GM12891 (cell line): ENCODE measurements at regions not wholly inside any gene's neighbourhood (a gene's known extent, or its start where the extent isn't known, plus 50 kb on each side); places are given as distances from the start of the nearest gene placed in this dataset.

Experiments
- DNase-seq: peaks from one replicate; pipeline ENCODE4 v3.0.0; 2011; ENCODE audit warnings: low spot score; ENCODE audit not compliant: insufficient read length
- FAIRE-seq: peaks from 2 replicates; lab custom pipeline; 2011; peaks lifted over from hg19 to GRCh38; lab: Jason Lieb, UNC
- PAX5 ChIP-seq: IDR thresholded peaks from 2 replicates; pipeline ENCODE4 v1.6.1; 2011; ENCODE audit warnings: low read length, moderate library complexity, mild to moderate bottlenecking; ENCODE audit not compliant: insufficient read depth, severe bottlenecking
- POLR2A ChIP-seq: IDR thresholded peaks from 2 replicates; pipeline ENCODE4 v1.6.1; 2011; ENCODE audit warnings: low read depth, low read length, control low read depth
- POLR2AphosphoS5 ChIP-seq: IDR thresholded peaks from 2 replicates; pipeline ENCODE4 v1.6.1; 2011; ENCODE audit warnings: low read depth, low read length, control low read depth
- POU2F2 ChIP-seq: IDR thresholded peaks from 2 replicates; pipeline ENCODE4 v1.6.1; 2011; ENCODE audit warnings: low read depth, mild to moderate bottlenecking, control low read depth, low read length, moderate library complexity
- SPI1 ChIP-seq: IDR thresholded peaks from 2 replicates; pipeline ENCODE4 v1.6.1; 2011; ENCODE audit warnings: low read depth, low read length, control low read depth
- TAF1 ChIP-seq: IDR thresholded peaks from 2 replicates; pipeline ENCODE4 v1.6.1; 2011; ENCODE audit warnings: low read depth, low read length, control low read depth

DNA sequence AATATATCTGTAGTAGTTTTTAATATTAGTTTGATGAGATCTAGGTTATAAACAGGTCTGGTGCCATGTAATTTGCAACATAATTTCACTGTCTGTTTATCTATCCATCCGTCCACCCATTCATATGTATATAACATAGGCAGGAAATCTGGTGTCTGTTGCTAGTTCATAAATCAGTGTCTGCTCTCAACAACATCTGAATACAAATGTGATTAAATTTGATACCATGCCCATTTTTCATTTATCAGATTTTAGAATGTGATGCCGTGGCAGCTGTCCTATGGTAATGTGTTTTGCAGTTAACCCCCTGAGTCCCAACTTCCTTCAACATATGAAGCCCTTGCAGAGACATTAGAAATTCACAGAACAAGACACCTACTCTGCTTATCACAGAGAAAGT, 228.4 kb downstream of the CMPK2 start:
- no peak for TF ChIP-seq POU2F2
- no peak for TF ChIP-seq POLR2AphosphoS5
- no peak for TF ChIP-seq SPI1
- TF ChIP-seq TAF1 = no peak
- TF ChIP-seq POLR2A = no peak
- TF ChIP-seq PAX5 = no peak
- FAIRE-seq (no peak), DNase-seq (no peak)

DNA sequence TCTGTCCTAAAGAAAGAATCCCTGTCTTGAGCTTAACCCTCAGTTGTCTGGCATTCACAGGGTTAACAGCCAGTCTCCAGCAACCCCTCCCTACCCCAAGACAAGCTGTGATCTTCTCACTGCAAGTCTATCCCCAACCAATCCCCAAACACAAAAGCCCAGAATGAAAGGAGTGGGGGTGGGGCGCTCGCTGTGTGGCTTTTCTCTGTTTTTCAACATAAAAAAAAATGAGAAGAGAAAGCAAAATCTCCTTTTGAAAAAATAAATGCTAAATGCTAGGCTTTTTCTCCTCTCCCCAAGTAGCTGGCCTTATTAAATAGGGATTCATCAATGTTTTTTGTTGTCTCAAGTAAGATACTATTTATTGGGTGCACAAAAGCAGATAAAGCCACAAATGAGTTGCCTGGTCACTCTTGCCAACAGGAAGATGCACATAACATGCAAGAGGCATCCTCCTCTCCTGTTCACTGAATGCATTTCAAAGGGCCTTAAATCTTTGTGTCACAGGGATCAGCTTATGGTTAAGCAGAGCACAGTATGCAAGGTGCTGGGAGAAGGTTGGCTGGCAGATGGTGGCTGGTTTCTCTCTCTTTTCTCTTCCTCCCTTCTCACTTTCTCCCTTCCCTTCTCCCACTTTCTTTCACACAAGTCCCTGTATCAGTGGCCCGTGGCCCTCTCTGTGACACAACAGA, 225.6 kb downstream of the CMPK2 start:
- TF ChIP-seq POLR2AphosphoS5 (no peak), TAF1 (no peak), POLR2A (no peak), PAX5 (no peak), POU2F2 (no peak), SPI1 (no peak)
- no peak for FAIRE-seq
- no peak for DNase-seq

DNA sequence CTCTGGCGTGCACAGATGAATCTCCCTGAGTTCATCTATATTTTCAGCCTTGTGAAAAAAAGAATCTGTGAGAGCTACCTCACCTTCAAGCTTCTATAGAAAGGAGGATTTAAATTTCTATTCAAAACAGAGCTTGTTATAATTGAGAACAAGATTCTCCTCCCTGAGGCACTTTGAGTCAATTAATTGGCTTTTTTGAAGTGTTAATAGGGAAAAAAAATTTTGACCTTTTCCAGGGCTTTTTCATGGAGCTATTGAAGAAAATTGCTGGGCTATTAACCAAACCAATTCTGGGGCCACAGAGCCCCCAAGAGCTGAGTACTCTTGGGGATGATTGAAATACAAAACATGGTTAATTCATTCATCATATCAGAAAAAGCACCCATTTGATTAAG, 225.1 kb downstream of the CMPK2 start:
- FAIRE-seq (no peak), DNase-seq (no peak)

DNA sequence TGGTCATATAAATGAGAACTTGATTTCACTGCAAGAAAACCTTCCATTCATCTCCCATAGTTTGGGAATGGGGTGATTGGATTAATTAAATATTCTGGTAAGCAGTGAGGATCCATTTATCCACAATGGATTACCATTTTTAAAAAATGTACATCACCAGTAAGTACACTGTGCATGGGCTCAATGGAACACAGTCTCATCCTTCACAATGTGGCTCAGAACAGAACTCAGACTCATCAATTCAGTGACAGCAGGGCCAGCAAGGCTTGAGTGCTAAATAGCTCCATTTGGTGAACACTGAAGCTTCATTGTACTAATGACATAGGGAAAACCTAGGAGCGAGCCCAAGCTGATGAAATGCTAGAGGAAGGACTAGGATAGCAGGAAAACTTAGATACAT, 223.8 kb downstream of the CMPK2 start:
- no peak for FAIRE-seq
- DNase-seq = no peak
- TF ChIP-seq TAF1 = no peak
- no peak for TF ChIP-seq POU2F2
- no peak for TF ChIP-seq PAX5
- TF ChIP-seq POLR2AphosphoS5 = no peak
- TF ChIP-seq SPI1 = no peak
- no peak for TF ChIP-seq POLR2A

More for the DNA sequence above, 225.1 kb downstream of the CMPK2 start:
- no peak for TF ChIP-seq POLR2AphosphoS5
- no peak for TF ChIP-seq POU2F2
- TF ChIP-seq SPI1 = no peak
- no peak for TF ChIP-seq POLR2A

DNA sequence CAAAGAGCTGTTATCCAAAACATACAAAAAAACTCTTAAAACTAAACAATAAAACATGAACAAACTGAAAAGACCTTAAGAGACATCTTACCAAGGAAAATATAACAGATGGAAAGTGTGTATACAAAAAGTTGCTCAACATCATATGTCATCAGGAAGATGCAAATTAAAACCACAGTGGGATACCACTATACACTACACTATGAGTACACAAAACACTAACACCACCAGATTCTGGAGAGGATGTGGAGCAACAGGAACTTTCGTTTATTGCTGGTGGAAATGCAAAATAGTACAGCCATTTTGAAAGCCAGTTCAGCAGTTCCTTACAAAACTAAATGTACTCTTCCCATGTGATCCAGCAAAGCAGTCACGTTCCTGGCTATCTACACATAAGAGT, 221.4 kb downstream of the CMPK2 start:
- FAIRE-seq = no peak
- TF ChIP-seq POLR2AphosphoS5 (no peak), PAX5 (no peak)
- no peak for DNase-seq

DNA sequence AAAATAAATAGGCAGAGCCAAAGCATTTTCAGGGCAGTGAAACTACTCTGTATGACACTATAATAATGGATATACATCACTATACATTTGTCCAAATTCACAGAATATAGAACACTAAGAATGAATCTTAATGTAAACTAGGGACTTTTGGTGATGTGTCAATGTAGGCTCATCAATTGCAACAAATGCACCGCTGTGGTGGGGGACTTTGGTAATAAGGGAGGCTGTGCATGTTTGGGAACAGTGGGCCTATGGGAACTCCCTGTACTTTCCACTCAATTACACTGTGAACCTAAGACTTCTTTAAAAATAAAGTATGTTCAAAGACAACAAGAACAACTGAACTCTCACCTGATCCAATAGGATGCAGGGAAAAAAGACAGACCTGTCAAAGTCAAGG, 220.7 kb downstream of the CMPK2 start:
- DNase-seq (no peak), FAIRE-seq (no peak)
- TF ChIP-seq POLR2A (no peak), POLR2AphosphoS5 (no peak), TAF1 (no peak), PAX5 (no peak), POU2F2 (no peak), SPI1 (no peak)

DNA sequence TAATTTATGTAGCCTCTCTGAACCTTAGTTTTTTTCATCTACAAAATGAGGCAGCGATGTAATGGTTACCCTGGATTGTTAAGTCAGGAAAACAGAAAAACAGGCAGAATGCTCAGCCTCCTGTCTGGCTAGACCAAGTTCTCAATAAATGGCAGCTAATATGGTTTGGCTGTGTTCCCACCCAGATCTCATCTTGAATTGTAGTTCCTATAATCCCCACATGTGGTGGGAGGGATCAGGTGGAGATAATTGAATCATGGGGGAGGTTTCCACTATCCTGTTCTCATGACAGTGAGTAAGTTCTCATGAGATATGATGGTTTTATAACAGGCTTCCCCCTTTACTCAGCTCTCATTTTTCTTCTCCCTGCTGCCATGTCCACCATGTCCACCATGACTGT, 220.0 kb downstream of the CMPK2 start:
- no peak for TF ChIP-seq TAF1
- TF ChIP-seq SPI1 = no peak
- TF ChIP-seq POU2F2 = no peak
- no peak for TF ChIP-seq PAX5
- TF ChIP-seq POLR2AphosphoS5 = no peak
- TF ChIP-seq POLR2A = no peak
- FAIRE-seq (no peak), DNase-seq (no peak)

DNA sequence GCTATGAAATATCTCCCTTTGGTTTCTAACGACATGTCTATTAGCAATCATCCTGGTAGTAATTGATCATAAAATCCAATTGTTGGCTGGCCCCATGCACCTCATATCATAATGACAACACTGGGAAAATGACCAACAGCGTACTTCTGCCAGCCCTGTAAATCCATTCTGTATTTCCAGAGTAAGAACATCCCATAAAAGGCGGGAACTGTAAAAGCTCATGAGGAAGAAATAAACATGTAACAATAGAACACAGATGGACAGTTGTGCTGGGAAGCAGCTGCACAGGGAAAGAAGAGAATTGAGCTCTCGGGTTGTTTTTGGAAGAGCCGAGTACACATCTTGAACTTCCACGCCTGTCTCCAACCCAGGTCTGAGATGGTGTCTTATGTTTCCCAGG, 218.7 kb downstream of the CMPK2 start:
- no peak for DNase-seq
- TF ChIP-seq TAF1 = no peak
- no peak for FAIRE-seq

DNA sequence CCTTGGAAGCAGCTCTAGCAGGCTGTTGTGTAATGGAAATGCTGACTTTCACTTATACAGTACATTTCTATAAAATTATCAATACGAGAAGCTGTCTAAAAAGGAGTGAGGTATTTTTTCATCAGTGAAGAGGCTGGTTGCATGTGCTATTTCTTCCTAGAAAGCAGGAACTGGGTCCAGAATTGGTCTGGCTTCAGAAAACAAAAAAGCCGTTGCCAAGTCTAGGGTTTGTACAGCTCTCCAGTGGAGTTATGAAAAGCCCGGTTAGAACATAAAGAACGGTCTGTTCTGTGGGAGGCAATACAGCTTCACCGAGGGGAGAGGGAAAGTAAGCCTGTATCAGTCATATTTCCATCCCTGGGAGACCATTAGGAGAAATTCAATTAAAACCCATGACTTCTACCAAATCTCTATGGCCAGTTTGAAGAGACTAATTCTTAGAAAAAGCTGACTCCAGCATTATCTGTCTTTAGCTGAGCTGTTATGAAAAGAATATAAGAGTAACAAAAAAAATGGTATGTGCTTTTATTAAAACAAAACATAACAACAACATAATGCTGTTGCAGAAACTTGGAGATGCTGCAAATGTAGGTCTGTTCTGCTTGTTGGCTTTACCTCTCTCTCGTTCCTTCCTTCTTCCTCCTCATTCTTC, 217.0 kb downstream of the CMPK2 start:
- DNase-seq (no peak), FAIRE-seq (no peak)
- no peak for TF ChIP-seq PAX5
- no peak for TF ChIP-seq POLR2A
- no peak for TF ChIP-seq SPI1
- TF ChIP-seq TAF1 = no peak
- no peak for TF ChIP-seq POLR2AphosphoS5
- no peak for TF ChIP-seq POU2F2

DNA sequence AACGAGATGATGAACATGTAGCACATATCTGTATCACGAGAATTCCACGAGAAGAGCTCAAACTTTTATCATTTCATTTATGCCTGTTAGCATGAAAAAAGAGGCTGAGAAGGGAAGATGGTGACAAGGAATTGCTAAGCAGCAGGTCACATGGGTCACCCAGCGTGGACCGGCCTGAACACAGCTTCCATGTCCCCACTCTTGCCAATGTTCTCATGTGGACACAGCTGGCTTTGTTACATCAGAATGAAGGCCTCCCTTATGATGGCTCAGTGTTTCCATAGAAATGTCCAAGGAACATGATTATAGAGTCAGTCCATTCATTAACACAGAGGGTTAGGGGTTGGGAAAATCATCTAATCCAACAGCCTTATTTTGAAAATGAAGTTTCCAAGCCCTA, 215.4 kb downstream of the CMPK2 start:
- TF ChIP-seq POLR2A = no peak
- TF ChIP-seq POU2F2 = no peak
- no peak for TF ChIP-seq TAF1
- no peak for DNase-seq
- FAIRE-seq = no peak
